ENCODE measurements at regions not wholly inside any gene's neighbourhood (a gene's known extent, or its start where the extent isn't known, plus 50 kb on each side); places are given as distances from the start of the nearest gene placed in this dataset.
A peak's percentile ranks its signal among the peaks of the same experiment; 100 is the strongest.

GRCh38 chr2:16615687-16616615 lies 49.7 kb downstream of the CYRIA start:
- no peak for DNase-seq

GRCh38 chr2:16615246-16615645 lies 50.4 kb downstream of the CYRIA start:
- no peak for DNase-seq

GRCh38 chr2:16614314-16614860 lies 51.2 kb downstream of the CYRIA start:
- DNase-seq = no peak

GRCh38 chr2:16613539-16614011 lies 52.1 kb downstream of the CYRIA start:
- DNase-seq = no peak

GRCh38 chr2:16612490-16612889 lies 53.1 kb downstream of the CYRIA start:
- no peak for DNase-seq

- no peak for DNase-seq
Measured at GRCh38 chr2:16609786-16610185, 55.8 kb downstream of the CYRIA start.

- peak; percentile 91 to 93 for DNase-seq
Measured at GRCh38 chr2:16608661-16609643, 56.7 kb downstream of the CYRIA start.

- no peak for DNase-seq
Measured at GRCh38 chr2:16607301-16607700, 58.3 kb downstream of the CYRIA start.

GRCh38 chr2:16604236-16604635 lies 61.4 kb downstream of the CYRIA start:
- DNase-seq = no peak

GRCh38 chr2:16591370-16591933 lies 74.2 kb downstream of the CYRIA start:
- DNase-seq = no peak

- no peak for DNase-seq
Measured at GRCh38 chr2:16589465-16589864, 76.2 kb downstream of the CYRIA start.

GRCh38 chr2:16588565-16588964 lies 77.1 kb downstream of the CYRIA start:
- DNase-seq = no peak

GRCh38 chr2:16587601-16588000 lies 78.0 kb downstream of the CYRIA start:
- no peak for DNase-seq

- no peak for DNase-seq
Measured at GRCh38 chr2:16584824-16585540, 80.7 kb downstream of the CYRIA start.

GRCh38 chr2:16584084-16584483 lies 81.5 kb downstream of the CYRIA start:
- no peak for DNase-seq

- no peak for DNase-seq
Measured at GRCh38 chr2:16581241-16581640, 84.4 kb downstream of the CYRIA start.

- DNase-seq = no peak
Measured at GRCh38 chr2:16578081-16578480, 87.6 kb downstream of the CYRIA start.

GRCh38 chr2:16570516-16570915 lies 95.1 kb downstream of the CYRIA start:
- DNase-seq = no peak

- DNase-seq = no peak
Measured at GRCh38 chr2:16568998-16569784, 96.4 kb downstream of the CYRIA start.

- no peak for DNase-seq
Measured at GRCh38 chr2:16566701-16567100, 98.9 kb downstream of the CYRIA start.

GRCh38 chr2:16565481-16565880 lies 100.2 kb downstream of the CYRIA start:
- no peak for DNase-seq

Data from activated CD4-positive, alpha-beta T cell treated with anti-CD3 and anti-CD28 coated beads, Interleukin-2, amount 50 U/mL, for 48 hours (primary cell).